ENCODE measurements at regions not wholly inside any gene's neighbourhood (a gene's known extent, or its start where the extent isn't known, plus 50 kb on each side); places are given as distances from the start of the nearest gene placed in this dataset.
A peak's percentile ranks its signal among the peaks of the same experiment; 100 is the strongest.

DNA sequence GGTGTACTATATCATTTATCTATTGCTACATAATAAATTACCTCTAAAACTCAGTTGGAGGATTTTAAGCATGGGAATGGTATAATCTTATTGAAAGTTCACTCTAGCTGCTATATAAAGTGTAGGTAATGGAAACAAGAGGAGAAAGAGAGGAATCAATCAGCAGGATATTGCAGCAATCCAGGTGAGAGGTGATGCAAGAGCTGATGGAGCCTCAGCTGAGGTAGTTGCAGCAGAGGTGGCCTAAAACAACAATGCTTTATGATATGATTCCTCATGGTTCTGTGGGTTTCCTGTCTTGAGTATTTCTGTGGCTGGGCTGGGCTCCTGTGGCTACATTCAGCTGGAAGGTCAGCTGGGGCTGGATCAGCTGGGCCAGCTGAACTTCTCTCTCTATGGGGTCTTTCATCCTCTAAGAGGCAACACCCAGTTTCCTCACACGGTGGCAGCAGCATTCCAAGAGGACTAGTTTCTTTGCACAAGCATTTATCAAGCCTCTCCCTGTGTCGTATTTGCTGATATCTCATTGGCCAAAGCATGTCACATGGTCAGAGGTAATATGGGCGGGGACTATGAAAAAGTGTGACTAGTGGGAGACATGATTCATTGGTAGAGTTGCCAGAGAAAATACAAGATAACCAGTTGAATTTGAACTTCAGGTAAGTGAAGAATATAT, 135.4 kb upstream of the LARGE1 start:
- peak; percentile 17 to 29 (median 25) for TF ChIP-seq CTCF (IDR thresholded peaks at IDR 0.05; ENCODE audit: unreplicated experiment in 3 of 3)
- Mint-ChIP-seq H3K27ac (no peak overlapping the region), H3K9me3 (peaks cover 10% of the 10 kb centered on the region), H3K36me3 (ENCODE audit: low read depth) (no peaks in the 10 kb centered on the region), H3K27me3 (ENCODE audit: low read depth) (peaks cover 24% of the 10 kb centered on the region), H3K4me1 (no peaks in the 10 kb centered on the region), H3K4me3 (no peak overlapping the region)

DNA sequence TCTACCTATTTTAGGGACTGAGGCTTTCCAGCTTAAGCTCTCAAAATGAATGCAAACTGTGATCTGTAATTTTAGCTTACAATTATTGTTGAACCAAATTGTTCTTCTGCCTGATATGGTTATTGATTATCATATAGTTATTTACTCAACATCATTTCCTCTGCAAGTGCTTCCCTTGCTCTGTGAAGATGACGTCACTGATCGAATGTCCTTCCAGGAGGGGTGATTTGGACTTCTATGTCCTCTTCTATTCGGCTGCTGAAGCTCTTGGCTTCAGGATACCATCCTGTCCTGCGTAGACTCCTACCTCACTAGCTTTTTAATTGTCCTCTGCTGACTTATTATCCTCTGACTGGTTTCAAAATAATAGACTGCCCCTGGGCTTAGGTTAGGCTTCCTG, 137.4 kb upstream of the LARGE1 start:
- H3K9me3 Mint-ChIP-seq: peaks cover 10% of the 10 kb centered on the region
- H3K4me1 Mint-ChIP-seq: no peaks in the 10 kb centered on the region
- H3K36me3 Mint-ChIP-seq (ENCODE audit: low read depth): no peaks in the 10 kb centered on the region
- no peak for TF ChIP-seq CTCF (IDR thresholded peaks at IDR 0.05; ENCODE audit: unreplicated experiment in 3 of 3)
- H3K27me3 Mint-ChIP-seq (ENCODE audit: low read depth): peaks cover 17% of the 10 kb centered on the region
- no peak overlapping the region for H3K27ac Mint-ChIP-seq
- H3K4me3 Mint-ChIP-seq: no peak overlapping the region

DNA sequence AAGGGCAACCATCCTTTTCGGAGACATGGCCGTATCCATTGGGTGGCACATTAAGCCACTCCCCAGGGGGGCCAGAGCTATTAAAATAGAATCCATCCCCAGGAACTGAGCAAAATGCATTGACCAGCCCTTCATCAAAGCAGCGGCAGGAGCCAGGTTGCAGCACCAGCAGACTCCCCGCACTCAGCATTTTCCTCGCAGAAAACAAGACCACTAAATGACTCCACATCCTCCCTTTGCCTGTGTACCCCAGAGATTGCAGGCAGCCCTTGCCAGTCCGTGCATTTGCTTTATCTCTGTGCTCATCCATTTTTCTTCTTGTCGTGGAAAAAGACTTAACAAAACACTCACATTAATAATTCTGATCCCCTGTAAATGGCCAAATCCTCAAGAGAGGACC, 144.4 kb upstream of the LARGE1 start:
- TF ChIP-seq CTCF (IDR thresholded peaks at IDR 0.05; ENCODE audit: unreplicated experiment in 3 of 3): no peak
- H3K9me3 Mint-ChIP-seq: peaks cover under 1% of the 10 kb centered on the region
- H3K27me3 Mint-ChIP-seq (ENCODE audit: low read depth): peaks cover 5% of the 10 kb centered on the region
- no peaks in the 10 kb centered on the region for H3K36me3 Mint-ChIP-seq (ENCODE audit: low read depth)
- H3K27ac Mint-ChIP-seq: no peak overlapping the region
- H3K4me1 Mint-ChIP-seq: peaks cover 18% of the 10 kb centered on the region
- H3K4me3 Mint-ChIP-seq: no peak overlapping the region

- Mint-ChIP-seq H3K36me3 (ENCODE audit: low read depth) (no peaks in the 10 kb centered on the region), H3K9me3 (peaks cover 2% of the 10 kb centered on the region), H3K27me3 (ENCODE audit: low read depth) (peaks cover under 1% of the 10 kb centered on the region), H3K4me3 (no peak overlapping the region), H3K27ac (no peak overlapping the region), H3K4me1 (peaks cover 33% of the 10 kb centered on the region)
- TF ChIP-seq CTCF (IDR thresholded peaks at IDR 0.05; ENCODE audit: unreplicated experiment in 3 of 3): no peak
Measured at GRCh38 chr22:34067031-34067430, 146.8 kb upstream of the LARGE1 start.

DNA sequence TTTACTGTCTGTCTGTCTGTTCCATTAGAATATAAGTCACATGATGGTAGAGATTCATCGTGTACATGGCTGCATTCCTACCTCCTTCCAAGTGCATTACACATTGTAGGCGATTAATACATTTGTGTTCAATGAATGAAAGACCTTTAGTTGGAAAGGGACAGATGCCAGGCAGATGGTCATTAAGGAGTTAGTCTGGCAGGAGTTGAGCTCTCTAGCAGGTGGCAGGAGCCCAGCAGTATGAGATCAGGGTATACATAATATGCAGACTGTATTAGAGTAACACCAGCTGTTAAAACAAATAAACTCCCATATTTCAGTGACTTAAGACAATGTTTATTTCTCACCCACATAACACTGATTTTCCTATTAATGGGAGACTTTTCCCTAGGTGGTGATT, 147.7 kb upstream of the LARGE1 start:
- Mint-ChIP-seq H3K36me3 (ENCODE audit: low read depth) (no peaks in the 10 kb centered on the region), H3K4me1 (peaks cover 35% of the 10 kb centered on the region), H3K27me3 (ENCODE audit: low read depth) (no peaks in the 10 kb centered on the region), H3K9me3 (peaks cover 2% of the 10 kb centered on the region), H3K4me3 (no peak overlapping the region), H3K27ac (no peak overlapping the region)
- TF ChIP-seq CTCF (IDR thresholded peaks at IDR 0.05; ENCODE audit: unreplicated experiment in 3 of 3): no peak

DNA sequence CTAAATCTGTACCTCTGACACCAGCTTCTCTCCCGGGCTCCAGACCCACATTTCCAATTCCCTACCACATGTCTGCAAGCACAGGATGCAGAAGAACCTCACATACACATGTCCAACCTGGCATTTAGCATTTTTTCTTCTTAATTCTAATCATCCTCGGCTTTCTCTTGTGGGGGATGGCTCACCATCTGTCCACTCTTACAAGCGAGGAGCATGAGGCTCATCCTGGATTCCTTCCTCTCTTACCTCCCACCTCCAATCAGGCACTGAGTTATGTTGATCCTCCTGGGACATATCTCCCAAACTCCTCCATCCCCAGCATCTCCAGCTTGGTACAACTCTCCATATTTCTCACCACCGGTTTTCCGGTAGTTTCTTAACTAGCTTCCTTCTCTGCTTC, 149.8 kb upstream of the LARGE1 start:
- Mint-ChIP-seq H3K27ac (no peak overlapping the region), H3K27me3 (ENCODE audit: low read depth) (no peaks in the 10 kb centered on the region), H3K4me3 (no peak overlapping the region), H3K9me3 (peaks cover 2% of the 10 kb centered on the region), H3K4me1 (peaks cover 46% of the 10 kb centered on the region), H3K36me3 (ENCODE audit: low read depth) (no peaks in the 10 kb centered on the region)
- no peak for TF ChIP-seq CTCF (IDR thresholded peaks at IDR 0.05; ENCODE audit: unreplicated experiment in 3 of 3)
